Stimulated activated CD8-positive, alpha-beta memory T cell treated with anti-CD3 and anti-CD28 coated beads, Interleukin-7, amount 100 ng/mL, for 24 hours (primary cell): ENCODE measurements at regions not wholly inside any gene's neighbourhood (a gene's known extent, or its start where the extent isn't known, plus 50 kb on each side); places are given as distances from the start of the nearest gene placed in this dataset.
"Not testable (repeated sequence)": the region's sequence is repeated elsewhere in the genome, so short reads cannot be mapped to it uniquely, and the experiment has no call there.

Experiments used
- DNase-seq: peaks from one replicate; pipeline ENCODE4 v3.0.0-alpha.2; 2020; ENCODE audit warnings: low read depth

- no peak for DNase-seq
These were observed 370.2 kb upstream of the SFSWAP start for GRCh38 chr12:131340616-131341210.

GRCh38 chr12:131341608-131342007 lies 369.3 kb upstream of the SFSWAP start:
- DNase-seq, result not testable (repeated sequence)

DNA sequence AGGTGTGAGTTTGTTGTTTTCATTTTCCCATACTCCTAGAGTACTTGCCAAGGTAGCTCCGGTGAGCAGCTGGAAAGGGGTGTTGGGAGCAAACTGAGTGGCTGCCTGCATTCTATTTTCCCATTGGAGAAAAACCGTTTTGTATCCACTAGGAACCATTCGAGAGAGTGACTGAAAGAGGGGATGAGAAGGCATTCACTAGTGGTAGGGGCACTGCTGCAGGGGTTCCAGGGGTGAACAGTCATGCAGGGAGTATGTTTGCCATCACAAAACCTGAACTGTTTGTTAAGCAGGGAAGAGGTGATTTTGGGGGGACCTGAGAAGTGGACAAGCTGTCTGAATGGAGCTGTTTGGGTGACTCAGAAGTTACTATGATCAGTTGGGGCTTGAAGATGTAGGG lies 367.5 kb upstream of the SFSWAP start:
- DNase-seq, result not testable (repeated sequence)

- DNase-seq, result not testable (repeated sequence)
These were observed 366.0 kb upstream of the SFSWAP start for GRCh38 chr12:131344715-131345520.

GRCh38 chr12:131345521-131346436 lies 365.1 kb upstream of the SFSWAP start:
- DNase-seq, result no peak

DNA sequence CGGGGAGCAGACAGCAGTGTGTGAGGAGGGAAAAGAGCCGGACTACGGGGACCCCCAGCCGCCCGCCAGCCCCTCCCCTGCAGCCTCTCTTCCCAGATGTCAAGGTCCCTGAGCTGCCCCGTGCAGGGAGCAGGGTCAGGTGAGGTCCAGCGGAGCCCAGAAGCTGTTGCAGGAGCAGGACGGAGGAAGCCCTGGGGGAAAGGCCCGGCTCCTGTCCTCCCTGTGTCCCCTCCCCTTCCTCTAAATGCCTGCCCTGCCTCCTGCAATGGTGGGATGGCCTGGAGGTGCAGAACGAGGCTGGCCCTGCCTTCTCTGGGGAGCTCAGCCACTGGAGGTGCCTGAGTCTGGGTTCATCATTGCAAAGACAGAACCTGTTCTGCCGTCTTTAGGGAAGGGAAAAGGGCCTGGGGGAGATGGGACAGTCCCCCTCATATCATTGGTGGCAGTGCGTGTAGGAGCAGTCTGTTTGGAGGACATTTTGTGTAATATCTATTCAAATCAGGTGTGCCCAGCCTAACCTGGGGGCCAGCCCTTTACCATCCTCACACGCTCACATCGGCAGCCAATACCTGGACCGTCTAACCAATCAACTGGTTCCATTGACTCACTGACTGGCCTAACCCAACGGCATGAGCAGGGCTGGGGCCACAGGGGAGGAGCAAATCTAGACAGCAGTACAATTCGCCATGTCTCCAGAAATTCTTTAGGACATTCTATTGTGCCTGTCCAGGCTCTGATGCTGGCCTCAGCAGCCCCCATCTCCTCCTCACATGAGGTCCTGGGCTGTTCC lies 364.1 kb upstream of the SFSWAP start:
- no peak for DNase-seq

DNA sequence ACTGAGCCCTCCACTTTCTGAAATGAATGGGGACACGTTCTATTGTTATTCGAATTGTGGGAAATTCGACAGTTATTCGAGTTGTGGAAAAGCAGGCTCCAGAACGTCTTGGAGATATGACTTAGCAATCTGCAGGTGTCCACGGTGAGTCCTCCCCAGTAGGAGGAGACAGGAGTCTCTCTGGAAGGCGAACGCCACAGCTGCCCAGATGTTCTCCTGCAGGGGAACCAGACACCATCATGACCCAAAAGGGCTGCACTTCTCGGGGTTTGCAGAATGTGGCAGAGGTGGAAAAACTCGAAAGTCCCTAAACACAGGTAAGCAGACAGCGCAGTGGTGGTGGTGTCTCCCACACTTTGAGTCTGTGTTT lies 363.6 kb upstream of the SFSWAP start:
- no peak for DNase-seq

DNA sequence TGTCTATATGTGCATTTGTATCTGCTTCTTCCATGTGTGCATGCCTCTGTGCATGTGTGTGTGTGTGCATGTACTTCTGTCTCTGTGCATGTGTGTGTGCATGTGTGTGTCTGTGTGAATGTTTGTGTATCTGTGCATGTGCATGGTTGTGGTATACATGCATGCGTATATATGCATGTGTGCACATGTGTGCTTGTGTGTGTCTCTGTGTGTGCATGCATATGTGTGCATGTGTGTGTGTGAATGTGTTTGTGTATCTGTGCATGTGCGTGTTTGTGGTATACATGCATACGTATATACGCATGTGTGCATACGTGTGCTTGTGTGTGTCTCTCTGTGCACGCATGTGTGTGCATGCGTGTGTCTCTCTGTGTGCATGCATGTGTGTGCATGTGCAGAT lies 363.2 kb upstream of the SFSWAP start:
- DNase-seq, result no peak

DNA sequence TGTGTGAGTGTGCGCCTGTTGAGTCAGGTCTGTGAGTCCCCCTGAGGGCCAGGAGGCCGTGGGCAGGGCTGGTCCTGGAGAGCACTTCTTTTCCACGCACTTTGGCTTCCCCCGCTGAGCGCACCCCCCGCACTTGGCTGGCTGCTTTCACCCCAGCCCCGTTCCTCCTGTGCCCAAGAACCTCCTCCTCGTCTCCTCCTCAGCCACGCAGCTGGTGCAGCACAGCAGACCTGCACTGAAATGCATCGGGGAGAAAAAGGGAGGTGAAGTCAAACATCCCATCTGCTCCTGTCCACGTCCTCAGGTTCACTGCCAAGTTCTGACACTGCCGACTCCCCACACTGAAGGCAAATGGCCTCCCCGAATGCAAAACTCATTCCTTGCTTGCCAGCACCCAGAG lies 362.7 kb upstream of the SFSWAP start:
- no peak for DNase-seq

GRCh38 chr12:131348646-131349045 lies 362.2 kb upstream of the SFSWAP start:
- no peak for DNase-seq

DNA sequence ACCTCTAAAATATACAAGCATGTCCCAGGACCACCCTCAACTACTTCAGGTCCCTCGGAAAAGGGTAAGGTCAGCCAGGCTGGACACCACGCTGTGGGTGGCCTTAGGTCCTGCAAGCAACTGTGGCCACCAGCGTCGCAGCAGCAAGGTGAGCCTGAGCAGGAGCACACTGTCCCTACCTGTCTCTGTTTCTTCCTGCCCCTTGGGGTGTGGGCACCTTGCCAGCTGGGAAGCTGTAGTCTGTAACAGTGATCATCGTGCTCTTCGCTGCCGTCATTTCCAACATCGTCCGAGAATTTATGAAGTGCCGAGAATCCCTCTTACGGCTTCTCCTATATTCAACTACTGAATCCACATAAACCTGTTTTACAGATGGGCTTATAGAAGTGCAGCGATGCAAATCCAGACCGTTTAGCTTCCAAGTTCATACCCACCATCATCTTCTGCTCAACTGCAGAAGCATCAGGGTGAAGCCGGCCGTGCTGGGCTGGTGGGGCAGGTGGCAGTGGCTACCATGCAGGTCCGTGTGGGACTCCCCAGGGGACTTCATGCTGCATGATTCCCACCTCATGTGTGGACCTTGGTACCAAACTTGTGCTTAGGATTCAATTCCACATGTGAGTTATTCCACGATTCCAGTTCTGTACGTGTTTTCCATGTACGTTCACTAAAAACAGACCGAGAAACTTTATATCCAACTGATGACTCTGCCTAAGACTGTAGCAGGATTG lies 361.3 kb upstream of the SFSWAP start:
- no peak for DNase-seq

GRCh38 chr12:131350943-131351318 lies 360.0 kb upstream of the SFSWAP start:
- DNase-seq, result no peak

DNA sequence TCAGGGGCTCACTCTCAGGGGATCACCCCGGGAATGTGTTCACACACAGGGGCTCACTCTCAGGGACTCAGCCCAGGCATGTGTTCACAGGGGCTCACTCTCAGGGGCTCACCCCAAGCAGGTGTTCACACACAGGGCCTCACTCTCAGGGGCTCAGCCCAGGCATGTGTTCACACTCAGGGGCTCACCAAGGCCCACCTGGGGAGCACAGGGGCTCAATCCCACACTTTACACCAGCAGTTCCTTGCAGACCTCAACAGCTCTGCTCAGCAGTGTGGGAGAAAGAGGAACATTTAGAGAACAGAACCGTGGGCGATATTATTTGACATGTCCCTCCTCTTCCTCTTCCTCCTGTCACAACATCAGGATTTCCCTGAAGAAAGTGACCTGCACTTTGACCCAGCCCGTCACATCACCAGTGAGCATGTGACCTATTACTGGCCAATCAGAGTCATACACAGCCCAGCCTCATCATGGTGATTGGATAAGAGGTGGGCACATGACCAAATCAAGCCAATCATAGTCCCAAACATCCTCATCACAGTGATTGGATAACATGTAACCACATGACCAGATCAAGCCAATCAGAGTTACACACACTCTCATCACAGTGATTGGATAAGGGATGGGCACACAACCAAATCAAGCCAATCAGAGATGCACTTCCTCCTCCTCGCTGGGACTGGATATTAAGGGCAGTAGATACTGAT lies 359.4 kb upstream of the SFSWAP start:
- no peak for DNase-seq

- no peak for DNase-seq
These were observed 358.5 kb upstream of the SFSWAP start for GRCh38 chr12:131352296-131352900.

DNA sequence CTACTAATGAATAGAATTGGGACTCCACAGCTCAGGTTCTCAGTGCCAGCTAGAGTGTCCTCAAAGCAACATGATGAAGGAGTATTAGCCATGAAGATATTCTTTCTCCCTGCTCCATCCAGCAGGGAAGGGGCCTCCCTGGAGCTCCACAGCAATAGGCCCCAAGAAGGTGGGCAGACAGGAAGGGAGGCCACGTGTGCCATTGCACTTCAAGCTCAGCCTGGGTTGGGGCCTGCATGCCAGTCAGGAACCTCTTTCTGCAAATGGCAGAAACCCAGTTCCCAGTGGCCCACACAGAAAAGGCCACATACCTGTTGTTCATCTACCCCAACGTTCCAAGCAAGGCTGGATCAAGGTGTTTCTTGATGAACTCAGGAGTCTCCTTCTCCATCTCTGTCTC lies 357.5 kb upstream of the SFSWAP start:
- DNase-seq, result no peak

- no peak for DNase-seq
These were observed 357.1 kb upstream of the SFSWAP start for GRCh38 chr12:131353826-131354225.

DNA sequence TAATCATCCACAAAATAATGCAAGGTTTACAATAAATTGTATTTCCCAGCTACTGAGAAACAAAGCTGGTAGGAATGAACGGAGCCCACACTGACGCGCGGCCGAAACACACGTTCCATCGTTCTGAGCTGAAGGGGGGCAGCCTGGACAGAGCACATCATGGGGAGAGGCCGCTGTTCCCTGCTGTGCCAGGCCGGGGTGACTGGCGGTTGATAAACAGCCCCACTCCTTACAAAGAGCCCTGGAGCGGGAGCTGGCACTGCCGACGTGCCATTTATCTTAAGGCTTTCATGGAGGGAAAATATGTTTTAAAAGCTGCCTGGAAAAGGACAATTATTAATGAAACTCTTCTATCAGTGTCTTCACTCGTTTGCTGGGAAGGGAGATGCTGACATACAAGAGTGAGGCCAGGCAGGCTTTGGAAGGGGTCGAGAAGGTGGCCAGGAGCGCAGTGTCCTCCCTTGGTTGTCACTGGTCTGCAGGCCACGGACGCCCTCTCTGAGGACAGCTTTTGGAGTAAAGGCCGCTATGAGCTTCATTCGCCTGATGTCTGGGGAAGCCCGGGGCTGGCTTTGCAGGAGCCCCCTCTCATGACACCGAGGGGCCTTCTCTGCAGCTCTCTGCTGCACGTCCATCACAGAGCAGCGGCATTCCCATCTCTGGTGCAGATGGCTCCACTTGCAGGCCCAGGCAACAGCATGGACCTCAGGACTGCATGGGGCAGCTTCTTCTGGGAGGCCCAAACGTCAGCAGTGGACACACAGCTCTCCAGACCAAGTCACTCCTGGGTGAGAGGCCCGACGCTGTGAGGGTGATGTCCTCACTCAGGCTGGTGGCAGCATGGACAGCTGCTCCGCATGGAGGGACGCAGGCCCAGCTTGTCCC lies 355.3 kb upstream of the SFSWAP start:
- DNase-seq, result no peak

DNA sequence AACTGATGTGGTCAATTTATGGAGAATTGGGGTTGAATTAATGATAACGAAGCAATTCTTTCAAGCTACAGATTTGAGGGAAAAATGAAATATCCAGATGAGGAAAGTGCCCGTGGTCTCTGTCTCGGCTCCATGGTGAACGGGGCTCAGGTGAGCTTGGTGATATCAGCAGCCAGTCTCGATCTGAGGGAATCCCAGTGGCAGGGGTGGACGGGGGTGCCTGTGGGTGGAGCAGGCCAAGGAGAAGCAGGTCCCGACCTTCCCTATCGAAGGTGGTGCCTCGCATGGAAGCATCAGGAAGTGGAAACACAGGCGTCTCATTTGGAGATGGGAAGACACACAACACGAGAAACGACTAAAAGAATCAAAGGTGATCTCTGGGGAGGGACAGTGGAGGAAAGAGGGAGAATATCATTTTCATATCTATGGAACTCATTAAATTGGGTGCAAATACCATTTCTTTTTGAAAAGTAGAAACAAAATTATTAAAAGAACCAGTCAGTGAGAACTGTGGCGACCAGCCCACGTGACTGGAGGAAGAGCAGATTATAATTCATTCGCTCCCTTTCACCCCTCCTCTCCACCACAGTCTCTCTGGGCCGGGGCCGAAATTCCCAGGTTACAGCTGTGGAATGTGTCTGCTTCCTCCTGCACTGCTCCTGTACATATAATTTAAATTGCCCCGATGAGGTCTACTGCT lies 354.3 kb upstream of the SFSWAP start:
- no peak for DNase-seq
